ENCODE measurements at regions not wholly inside any gene's neighbourhood (a gene's known extent, or its start where the extent isn't known, plus 50 kb on each side); places are given as distances from the start of the nearest gene placed in this dataset.

- no peak for TF ChIP-seq CTCF (IDR thresholded peaks at IDR 0.05)
- TF ChIP-seq POLR2A (IDR thresholded peaks at IDR 0.05): no peak
- TF ChIP-seq EP300 (IDR thresholded peaks at IDR 0.05): no peak
Observed at GRCh38 chr2:120797421-120798221, 62.0 kb downstream of the GLI2 start.
